ENCODE measurements at regions not wholly inside any gene's neighbourhood (a gene's known extent, or its start where the extent isn't known, plus 50 kb on each side); places are given as distances from the start of the nearest gene placed in this dataset.

- no peaks in the 10 kb centered on the region for H3K4me1 ChIP-seq
- no peak for DNase-seq
- H3K36me3 ChIP-seq, result no peaks in the 10 kb centered on the region
- H3K27ac ChIP-seq (replicated peaks), result no peak overlapping the region
- no peaks in the 10 kb centered on the region for H3K9me3 ChIP-seq (replicated peaks)
- intact Hi-C loops (cut with micrococcal nuclease), result no loop called here
- no peak overlapping the region for H3K4me3 ChIP-seq
- H3K27me3 ChIP-seq (ENCODE audit: low read depth), result no peaks in the 10 kb centered on the region
- no peak for TF ChIP-seq CTCF (IDR thresholded peaks at IDR 0.05; ENCODE audit: borderline replicate concordance)
Observed at GRCh38 chr1:240712014-240712731, 100.2 kb upstream of the GREM2 start.

- intact Hi-C loops (cut with micrococcal nuclease), result no loop called here
- no peak overlapping the region for H3K27ac ChIP-seq (replicated peaks)
- DNase-seq, result no peak
- H3K4me1 ChIP-seq, result no peaks in the 10 kb centered on the region
- H3K36me3 ChIP-seq, result no peaks in the 10 kb centered on the region
- no peaks in the 10 kb centered on the region for H3K9me3 ChIP-seq (replicated peaks)
- no peak overlapping the region for H3K4me3 ChIP-seq
- TF ChIP-seq CTCF (IDR thresholded peaks at IDR 0.05; ENCODE audit: borderline replicate concordance), result no peak
- no peaks in the 10 kb centered on the region for H3K27me3 ChIP-seq (ENCODE audit: low read depth)
Observed at GRCh38 chr1:240711020-240711419, 99.1 kb upstream of the GREM2 start.

GRCh38 chr1:240709676-240710075 lies 97.7 kb upstream of the GREM2 start:
- Histone ChIP-seq H3K4me3 (no peak overlapping the region), H3K4me1 (no peaks in the 10 kb centered on the region), H3K9me3 (replicated peaks) (no peaks in the 10 kb centered on the region), H3K27me3 (ENCODE audit: low read depth) (no peaks in the 10 kb centered on the region), H3K27ac (replicated peaks) (no peak overlapping the region), H3K36me3 (no peaks in the 10 kb centered on the region)
- DNase-seq, result no peak
- no peak for TF ChIP-seq CTCF (IDR thresholded peaks at IDR 0.05; ENCODE audit: borderline replicate concordance)
- intact Hi-C loops (cut with micrococcal nuclease), result no loop called here

GRCh38 chr1:240706150-240706935 lies 94.4 kb upstream of the GREM2 start:
- Histone ChIP-seq H3K4me1 (no peaks in the 10 kb centered on the region), H3K27ac (replicated peaks) (no peak overlapping the region), H3K27me3 (ENCODE audit: low read depth) (no peaks in the 10 kb centered on the region), H3K36me3 (no peaks in the 10 kb centered on the region), H3K9me3 (replicated peaks) (no peaks in the 10 kb centered on the region), H3K4me3 (no peak overlapping the region)
- DNase-seq, result no peak
- intact Hi-C loops (cut with micrococcal nuclease), result no loop called here
- TF ChIP-seq CTCF (IDR thresholded peaks at IDR 0.05; ENCODE audit: borderline replicate concordance), result no peak

GRCh38 chr1:240705579-240705978 lies 93.6 kb upstream of the GREM2 start:
- intact Hi-C loops (cut with micrococcal nuclease), result no loop called here
- no peaks in the 10 kb centered on the region for H3K9me3 ChIP-seq (replicated peaks)
- no peak for TF ChIP-seq CTCF (IDR thresholded peaks at IDR 0.05; ENCODE audit: borderline replicate concordance)

More at GRCh38 chr1:240705579-240705978, 93.6 kb upstream of the GREM2 start:
- no peak overlapping the region for H3K27ac ChIP-seq (replicated peaks)
- no peak overlapping the region for H3K4me3 ChIP-seq
- H3K4me1 ChIP-seq, result no peaks in the 10 kb centered on the region
- H3K36me3 ChIP-seq, result no peaks in the 10 kb centered on the region
- no peaks in the 10 kb centered on the region for H3K27me3 ChIP-seq (ENCODE audit: low read depth)
- no peak for DNase-seq

All from left ventricle myocardium inferior (tissue), 1 donor.